GM20000 (cell line): ENCODE measurements at regions not wholly inside any gene's neighbourhood (a gene's known extent, or its start where the extent isn't known, plus 50 kb on each side); places are given as distances from the start of the nearest gene placed in this dataset.
"Not testable (repeated sequence)": the region's sequence is repeated elsewhere in the genome, so short reads cannot be mapped to it uniquely, and the experiment has no call there.

ENCODE experiments used
- DNase-seq: peaks from one replicate; pipeline ENCODE4 v3.0.0; 2012; ENCODE audit warnings: low spot score
- TF ChIP-seq, protein P1 (sequence below): IDR thresholded peaks from 2 replicates; pipeline ENCODE4 v1.5.1; 2012; ENCODE audit warnings: mild to moderate bottlenecking, control low read depth; ENCODE audit errors: extremely low read depth, missing control alignments

GRCh38 chr5:123705741-123706140 lies 193.8 kb downstream of the CSNK1G3 start:
- TF ChIP-seq, protein P1, sequence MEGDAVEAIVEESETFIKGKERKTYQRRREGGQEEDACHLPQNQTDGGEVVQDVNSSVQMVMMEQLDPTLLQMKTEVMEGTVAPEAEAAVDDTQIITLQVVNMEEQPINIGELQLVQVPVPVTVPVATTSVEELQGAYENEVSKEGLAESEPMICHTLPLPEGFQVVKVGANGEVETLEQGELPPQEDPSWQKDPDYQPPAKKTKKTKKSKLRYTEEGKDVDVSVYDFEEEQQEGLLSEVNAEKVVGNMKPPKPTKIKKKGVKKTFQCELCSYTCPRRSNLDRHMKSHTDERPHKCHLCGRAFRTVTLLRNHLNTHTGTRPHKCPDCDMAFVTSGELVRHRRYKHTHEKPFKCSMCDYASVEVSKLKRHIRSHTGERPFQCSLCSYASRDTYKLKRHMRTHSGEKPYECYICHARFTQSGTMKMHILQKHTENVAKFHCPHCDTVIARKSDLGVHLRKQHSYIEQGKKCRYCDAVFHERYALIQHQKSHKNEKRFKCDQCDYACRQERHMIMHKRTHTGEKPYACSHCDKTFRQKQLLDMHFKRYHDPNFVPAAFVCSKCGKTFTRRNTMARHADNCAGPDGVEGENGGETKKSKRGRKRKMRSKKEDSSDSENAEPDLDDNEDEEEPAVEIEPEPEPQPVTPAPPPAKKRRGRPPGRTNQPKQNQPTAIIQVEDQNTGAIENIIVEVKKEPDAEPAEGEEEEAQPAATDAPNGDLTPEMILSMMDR, result no peak
- DNase-seq, result no peak

- TF ChIP-seq, protein P1, result no peak
- no peak for DNase-seq
Measured at GRCh38 chr5:123701511-123702200, 189.7 kb downstream of the CSNK1G3 start.

- no peak for DNase-seq
- TF ChIP-seq, protein P1, result no peak
Measured at GRCh38 chr5:123700624-123701287, 188.8 kb downstream of the CSNK1G3 start.

GRCh38 chr5:123699571-123699970 lies 187.6 kb downstream of the CSNK1G3 start:
- TF ChIP-seq, protein P1, result no peak
- DNase-seq, result no peak

GRCh38 chr5:123698937-123699336 lies 187.0 kb downstream of the CSNK1G3 start:
- not testable (repeated sequence) for DNase-seq

- TF ChIP-seq, protein P1, result no peak
- DNase-seq, result no peak
Measured at GRCh38 chr5:123696921-123697341, 185.0 kb downstream of the CSNK1G3 start.

GRCh38 chr5:123690821-123691220 lies 178.8 kb downstream of the CSNK1G3 start:
- TF ChIP-seq, protein P1, result no peak
- DNase-seq, result no peak

- TF ChIP-seq, protein P1, result no peak
- no peak for DNase-seq
Measured at GRCh38 chr5:123681061-123681460, 169.1 kb downstream of the CSNK1G3 start.
